GM18858 (cell line): ENCODE measurements at regions not wholly inside any gene's neighbourhood (a gene's known extent, or its start where the extent isn't known, plus 50 kb on each side); places are given as distances from the start of the nearest gene placed in this dataset.
A peak's percentile ranks its signal among the peaks of the same experiment; 100 is the strongest.

Experiments used
- ATAC-seq: cut with Tn5 transposase; IDR thresholded peaks from one replicate; pipeline ENCODE4 v1.9.1; 2021; ENCODE audit not compliant: unreplicated experiment

DNA sequence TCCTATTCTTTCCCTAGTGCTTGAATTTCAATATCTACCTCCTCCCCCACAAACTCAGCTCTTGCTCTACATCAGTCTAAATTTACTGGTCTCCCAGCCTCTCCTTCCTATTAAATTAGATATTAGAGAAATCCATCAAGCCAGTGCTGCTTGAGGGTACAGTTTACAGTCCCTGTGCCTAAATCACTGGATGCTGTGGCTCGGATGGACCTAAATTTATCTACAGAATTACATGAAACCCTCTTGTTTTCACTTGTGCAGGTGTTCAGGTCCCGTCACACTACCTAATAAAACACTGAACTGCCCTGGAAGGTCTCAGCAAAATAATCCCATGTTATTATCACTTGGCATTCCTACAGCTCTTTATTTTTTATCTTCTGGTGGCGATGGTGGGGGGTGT lies 134.7 kb upstream of the E2F8 start:
- no peak for ATAC-seq

DNA sequence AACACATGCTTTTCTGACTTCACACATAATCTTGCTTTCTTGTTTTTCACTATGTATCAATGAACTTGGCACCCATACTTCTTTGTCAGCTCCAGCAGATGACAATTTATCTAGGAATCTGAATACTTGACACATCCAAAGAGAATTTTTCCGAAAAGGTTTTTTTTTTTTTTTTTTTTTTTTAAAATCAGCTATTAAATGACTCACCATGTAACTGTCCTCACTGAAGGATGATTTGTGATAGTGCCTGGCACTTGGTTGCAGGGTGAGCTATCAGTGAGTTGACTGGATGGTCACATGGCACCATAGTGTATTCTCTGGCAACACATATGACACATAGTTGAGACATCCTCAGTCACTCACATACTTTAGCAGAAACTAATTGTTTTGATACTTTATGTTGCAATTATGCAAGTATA lies 133.4 kb upstream of the E2F8 start:
- ATAC-seq: no peak

DNA sequence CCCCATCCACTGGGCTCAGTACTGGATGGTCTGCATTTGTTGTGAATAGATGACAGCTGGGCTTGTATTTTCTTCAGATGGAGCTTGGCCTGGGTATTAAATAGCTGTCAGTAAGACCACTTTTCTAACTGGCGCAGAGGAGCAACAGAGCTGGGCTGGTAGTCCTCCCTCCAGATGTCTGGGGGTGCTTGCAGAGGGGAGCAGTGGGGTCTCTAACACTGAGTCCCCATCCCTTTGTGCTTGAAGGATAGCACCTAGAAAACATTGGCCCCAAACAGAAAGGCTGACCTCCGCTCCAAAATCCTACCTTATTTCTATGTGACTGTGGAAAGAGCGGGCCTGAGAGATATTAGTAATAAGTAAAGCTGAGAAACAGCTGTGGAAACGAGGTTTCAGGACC lies 131.6 kb upstream of the E2F8 start:
- ATAC-seq: no peak

DNA sequence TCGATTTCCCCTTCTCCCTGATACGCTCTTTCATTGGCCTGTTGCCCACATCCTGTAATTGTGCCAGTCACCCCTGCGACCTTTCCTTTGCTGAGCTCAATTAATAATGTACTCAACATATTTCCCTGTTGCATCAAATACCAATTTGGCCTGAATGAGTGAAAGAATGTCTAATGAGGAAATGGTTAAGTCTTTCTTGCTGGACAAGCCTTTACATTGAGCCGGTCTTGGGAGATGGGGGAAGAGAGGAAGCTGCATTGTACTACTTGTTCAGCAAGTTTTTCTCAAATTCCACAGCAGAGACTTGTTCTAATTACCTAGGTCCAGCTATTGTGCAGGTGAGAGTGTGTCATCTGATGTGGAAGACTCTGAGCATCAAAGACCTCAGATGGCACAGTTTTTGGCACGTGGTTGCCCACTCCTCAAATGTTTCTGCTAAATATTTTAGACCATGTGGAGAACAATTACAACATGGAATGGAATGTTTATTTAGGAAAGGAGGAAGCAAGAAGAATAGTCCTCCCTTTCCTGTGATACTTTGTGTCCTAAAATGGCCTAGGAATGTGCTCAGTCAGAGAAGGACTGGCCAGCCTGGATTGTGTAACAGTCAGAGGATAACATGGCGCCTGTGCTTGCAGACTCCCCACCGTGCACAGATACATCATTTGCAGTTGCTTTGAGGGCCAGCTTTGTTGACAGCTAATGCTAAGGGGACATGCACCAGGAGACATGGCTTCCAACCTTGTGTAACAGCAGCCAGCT lies 129.5 kb upstream of the E2F8 start:
- no peak for ATAC-seq

DNA sequence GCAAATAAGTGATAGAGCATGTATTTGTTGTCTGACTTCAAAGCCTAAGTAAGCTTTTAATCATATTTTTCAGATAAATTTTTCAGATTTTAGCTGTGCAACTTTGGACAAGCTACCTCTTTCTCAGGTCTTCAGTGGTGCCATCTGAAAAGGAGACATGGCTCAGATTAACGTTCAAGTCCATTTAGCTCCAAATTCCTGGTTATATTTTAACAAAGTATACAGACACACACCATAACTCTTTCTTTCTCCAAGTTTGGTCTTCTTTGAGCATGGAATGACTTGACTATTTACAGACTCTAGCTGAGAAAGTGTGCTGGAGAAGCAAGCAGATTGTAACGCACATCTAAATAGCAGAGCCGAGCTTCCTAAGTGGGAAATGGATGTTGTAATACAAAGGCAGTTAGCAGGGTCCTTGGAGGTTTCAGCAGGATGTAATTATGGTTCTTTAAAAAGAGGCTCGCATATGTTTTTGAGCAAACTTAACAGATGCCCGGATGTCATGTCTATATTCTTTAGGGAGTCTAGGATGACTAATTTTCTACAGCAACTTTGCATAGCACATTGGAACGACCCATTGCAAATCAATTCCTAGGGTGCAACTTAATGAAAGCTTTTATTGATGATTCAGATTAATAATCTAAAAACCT lies 128.1 kb upstream of the E2F8 start:
- ATAC-seq: no peak

DNA sequence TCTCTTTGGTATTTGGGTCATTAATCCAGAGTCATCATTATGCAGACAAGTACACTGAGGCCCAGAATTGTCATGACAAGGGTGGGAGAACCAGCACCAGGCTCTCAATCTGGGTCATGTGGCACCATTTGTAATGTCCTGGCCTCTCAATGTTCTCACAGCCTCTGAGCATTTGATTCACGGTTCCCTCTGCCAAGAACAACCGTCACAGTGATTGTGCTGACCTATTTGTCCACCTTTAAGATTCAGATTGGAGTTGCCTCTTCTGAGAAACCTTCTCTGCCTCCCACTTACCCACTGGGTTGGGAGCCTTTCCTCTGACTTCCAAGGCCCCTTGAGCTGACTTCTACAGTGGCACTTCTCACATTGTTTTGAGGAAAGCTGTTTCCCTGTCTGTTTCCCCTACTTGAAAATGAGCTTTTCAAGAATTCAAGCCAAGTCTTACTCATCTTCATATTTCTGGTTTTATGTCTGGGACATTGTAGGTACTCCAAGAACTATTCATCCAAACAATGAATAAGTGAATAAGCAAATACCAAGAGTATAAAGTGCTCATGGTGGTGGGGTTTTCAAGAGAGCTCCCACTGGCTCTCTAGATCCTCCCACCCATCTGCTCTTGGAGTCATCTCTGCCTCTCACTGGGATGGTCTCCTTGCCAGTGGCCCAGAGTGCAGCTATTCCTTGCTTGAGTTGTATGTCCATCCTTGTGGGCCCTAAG lies 126.4 kb upstream of the E2F8 start:
- no peak for ATAC-seq

DNA sequence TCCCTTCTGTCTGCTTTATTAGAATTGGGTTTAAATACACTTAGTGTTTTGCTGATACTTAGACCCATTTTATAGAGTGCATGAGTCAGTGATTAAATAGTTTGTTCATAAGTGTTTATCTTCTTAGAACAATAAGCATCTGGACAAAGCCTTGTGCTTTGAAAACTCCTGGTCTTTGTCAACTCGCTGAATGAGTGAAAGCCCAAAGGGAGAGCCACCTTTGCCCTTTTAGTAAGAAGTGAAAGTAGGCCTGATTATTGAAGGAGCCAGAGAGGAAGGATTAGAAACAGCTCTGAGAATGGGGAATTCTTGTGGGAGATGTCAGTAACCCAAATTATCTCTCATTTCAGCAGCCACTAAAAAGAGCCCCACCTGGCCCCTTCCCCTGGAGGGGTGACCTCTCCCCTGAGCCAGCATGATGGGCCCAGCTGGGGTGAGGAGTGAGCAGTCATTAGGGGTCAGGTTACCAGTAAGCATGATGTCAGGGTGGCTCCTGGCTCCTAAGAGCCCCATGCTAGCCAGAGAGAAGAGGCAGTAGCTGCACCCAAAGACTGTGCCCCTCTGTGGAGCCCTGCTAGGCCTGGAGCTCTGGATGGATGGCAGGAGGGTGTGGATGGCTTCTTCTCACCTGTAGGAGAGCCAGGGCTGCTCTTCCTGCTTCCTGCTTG lies 125.1 kb upstream of the E2F8 start:
- no peak for ATAC-seq

DNA sequence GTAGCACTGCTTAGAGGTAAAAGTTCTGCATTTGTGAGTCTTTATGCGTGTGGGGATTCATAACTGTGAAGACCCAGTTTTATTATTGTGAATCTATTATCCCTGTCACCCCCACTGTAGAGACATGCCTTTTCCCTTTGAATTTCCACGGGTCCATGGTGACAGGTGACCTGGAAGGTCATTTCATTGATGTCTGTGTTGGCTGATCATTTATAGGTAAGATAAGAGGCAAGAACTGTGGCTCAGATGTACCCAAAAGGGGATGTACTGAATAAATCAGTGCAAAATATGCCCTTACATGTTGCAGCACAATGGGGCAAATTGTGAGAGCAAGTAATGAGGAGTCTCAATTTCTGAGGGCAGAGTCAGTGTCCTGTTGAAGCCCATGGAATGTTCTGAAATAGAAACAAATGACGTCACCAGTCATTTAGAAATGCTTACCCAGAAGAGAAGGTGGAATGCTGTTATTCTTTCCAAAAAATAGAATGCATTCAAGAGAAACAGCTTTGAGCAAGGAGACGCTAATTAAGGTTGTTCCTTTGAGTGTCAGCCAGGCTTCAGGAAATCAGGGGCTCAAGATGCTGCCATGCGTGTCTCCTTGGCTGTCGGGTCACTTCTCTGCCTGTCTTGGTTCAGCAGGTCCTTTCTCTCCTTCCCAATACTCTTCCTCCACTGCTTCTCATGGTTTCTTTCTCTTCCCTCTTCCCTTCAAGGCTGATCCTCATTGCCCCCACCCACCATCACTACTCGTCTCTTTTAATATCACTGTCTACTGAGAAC lies 118.7 kb upstream of the E2F8 start:
- ATAC-seq: no peak

DNA sequence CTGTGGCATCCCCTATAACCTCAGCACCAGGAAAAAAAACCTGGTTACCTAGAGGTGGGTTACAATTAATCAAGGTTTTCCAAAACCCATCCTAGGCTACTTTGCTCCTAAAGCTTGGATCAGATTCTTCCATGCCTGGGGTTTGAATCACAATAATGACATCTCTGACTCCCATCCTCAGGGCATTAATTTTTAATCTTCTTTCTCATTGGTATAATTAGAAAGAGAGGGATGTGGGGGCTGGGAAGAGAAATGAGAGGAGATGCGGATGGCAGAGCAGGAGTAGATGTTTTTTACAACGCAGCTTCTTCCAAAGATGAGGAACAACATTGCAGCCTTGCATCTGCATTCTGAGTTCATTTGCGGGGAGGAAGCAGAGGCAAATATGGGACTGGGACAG lies 117.2 kb upstream of the E2F8 start:
- ATAC-seq: no peak

DNA sequence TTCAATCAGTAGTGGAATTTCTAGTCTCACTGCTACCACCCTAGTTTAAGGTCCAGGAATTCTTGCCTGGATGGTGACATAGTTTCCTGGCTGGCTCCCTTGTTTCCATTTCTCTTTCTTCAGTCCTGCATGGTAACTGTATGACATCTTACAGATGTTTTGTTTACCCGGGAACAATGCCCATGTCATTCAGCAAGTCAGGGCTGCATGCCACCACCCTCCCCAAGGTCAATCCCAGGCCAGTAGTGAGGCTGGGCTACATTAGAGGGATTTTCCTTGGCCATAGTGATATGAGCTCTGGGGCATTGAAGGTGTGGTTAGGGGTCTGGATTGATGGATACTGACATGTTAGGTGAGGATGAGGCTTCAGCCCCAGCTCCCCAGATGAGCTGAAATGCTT lies 114.9 kb upstream of the E2F8 start:
- ATAC-seq: no peak

DNA sequence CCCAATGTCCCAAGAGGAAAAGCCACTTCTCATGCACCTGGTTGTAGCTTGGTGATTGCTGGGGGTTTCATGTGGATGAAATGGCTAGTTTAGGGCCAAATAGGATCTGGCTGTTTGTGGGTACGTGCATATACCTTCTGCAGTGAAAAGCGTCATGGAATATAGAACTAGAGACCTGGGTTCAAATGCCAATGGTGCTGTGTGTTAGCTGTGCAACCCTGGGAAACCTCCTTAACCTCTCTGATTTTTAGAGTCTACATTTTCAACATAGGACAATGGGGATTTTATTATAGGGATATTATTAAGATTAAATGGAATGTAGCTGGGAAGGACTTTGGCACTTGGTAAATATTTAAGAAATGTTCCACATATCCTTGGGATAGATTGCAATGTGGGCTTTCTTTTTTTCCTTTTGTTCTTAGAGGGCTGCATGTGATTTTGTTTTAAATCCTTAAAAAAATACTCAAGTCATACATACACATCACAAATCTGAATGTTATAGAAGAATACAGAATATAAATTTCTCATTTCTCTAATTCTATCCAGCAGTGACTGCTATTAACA lies 112.6 kb upstream of the E2F8 start:
- no peak for ATAC-seq

DNA sequence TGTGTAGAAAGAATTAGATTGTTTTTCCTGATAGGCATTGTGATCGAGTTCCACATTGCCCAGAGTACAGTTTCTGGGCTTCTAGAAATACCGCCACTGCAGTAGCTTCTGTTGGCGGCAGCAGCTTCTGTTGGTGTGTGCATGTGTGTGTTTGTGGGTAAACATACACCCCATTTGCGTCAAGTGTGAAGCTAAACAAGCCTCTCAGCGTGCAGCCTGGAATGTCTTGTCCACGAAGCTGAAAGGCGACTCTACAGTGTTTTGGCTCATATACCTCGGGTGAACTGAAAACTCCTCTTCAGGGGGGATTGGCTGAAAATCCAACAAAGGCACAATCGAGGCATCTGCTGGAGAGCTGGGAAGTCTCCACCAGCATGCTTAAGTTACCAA lies 112.0 kb upstream of the E2F8 start:
- ATAC-seq: no peak

DNA sequence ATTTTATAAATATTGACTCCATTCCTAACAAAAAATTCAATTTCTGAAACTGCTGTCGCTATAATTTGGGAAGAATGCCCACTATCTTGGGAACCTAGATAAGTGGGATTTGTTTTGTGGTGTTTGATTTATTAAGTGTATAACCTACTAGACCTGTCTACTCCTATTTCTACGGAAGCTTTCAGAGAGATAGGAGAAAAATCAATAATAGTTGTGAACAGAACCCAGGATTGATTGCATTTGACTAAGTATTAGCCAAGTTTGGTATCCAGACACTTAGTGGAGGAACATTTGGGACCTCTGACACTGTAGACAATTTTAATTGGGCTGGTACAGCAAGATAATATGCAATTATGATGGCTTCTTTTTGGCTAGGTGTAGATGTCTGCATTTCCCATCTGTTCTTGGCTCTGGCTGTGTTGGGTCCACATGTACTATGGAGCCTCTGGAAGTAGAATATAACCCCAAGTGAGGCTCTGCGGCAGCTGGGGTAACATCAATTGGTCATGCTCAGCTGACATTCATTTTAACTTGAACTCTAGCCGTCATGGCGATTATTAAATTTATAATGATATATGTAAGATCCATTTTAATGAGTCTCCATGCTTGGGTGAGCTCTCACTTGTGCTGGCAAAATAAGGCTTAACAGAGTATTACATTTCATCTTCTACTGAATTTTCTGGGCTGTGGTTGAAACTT lies 111.5 kb upstream of the E2F8 start:
- no peak for ATAC-seq

DNA sequence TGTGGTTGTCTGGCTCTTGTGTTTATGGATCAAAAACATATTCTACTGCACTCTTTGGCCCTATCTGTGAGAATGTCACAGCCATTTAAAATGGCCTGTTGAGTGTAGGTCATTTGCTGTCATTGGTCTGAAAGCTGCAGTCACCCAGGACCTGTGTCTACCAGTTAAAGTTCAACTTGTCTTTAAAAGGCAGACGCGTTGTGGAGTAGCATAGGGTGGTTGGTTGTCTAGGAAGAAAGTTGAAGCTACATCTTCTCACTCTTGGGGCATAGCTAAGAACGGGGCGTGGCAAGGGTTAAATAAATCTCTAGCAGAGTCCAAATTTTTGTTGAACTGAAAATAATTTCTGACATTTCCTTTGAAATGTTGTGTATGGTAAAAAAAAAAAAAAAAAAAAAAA lies 110.7 kb upstream of the E2F8 start:
- no peak for ATAC-seq

DNA sequence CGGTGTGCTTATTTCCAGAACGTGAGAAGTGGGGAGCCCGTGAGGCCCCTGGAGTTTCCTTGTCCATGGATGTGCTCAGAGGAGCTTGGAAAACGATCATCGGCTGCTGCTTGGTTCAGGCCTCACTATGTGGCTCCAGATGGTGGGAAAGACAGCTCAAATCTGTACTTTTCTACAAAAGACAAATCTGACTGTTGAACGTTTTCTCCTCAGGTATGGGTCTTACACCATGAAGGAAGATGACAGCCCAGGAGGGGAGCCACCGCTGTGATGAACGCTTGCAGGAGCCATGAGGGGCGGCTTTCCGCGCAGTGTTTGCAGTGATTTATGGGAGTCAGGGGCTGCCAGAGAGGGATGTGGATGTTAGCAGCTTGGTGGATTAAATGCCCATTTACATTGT lies 109.4 kb upstream of the E2F8 start:
- ATAC-seq: no peak

DNA sequence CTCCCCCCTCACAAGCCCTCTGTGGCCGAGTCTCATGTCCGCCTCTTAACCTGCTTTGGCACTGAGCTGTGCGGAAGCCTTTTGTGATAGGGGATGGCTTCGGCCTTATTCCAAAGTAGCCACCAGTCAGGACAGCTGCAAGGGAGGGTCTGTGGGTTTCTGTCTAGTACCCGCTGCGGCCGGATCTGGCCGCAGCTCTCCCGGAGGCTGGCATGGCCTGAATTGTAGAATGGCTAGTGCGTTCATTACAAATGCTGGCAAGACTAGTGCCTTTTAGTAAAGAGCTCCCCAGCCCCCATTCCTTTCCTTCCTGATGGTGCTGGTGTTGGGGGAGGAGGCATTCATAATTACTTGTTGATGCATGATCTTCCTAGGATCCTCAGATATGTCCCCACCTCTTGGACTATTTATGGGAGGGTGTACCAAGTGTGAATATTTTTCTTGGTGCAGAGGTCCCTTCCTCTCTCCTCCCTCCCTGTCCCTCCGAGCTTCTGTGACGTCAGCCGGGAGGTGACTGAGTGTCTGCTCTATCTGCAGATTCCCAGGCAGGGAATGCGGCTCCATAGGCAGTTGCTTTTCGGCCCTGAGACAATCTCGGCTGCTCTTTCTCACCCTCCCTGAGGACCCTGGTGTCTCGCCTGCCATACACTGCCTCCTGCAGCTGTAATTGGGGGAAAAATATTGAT lies 108.7 kb upstream of the E2F8 start:
- no peak for ATAC-seq

DNA sequence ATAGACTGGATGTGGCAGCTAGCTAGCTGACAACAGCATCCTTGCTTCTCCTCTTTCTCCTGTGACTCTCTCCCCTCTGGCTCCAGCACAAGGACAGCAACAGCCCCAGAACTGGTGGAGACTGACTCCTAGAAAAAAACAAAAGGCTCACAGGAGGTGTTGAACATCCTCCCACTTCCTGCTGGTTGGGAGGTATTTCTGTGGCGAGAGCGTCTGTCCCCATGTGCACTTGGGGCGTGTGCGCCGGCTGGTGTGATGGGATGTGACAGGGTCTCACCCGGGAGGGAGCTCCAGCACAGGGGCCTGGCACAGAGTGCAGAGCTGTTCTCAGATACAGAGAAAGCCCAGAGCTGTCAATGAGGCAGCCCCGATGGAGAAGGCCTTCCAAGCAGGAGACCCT lies 107.2 kb upstream of the E2F8 start:
- no peak for ATAC-seq

DNA sequence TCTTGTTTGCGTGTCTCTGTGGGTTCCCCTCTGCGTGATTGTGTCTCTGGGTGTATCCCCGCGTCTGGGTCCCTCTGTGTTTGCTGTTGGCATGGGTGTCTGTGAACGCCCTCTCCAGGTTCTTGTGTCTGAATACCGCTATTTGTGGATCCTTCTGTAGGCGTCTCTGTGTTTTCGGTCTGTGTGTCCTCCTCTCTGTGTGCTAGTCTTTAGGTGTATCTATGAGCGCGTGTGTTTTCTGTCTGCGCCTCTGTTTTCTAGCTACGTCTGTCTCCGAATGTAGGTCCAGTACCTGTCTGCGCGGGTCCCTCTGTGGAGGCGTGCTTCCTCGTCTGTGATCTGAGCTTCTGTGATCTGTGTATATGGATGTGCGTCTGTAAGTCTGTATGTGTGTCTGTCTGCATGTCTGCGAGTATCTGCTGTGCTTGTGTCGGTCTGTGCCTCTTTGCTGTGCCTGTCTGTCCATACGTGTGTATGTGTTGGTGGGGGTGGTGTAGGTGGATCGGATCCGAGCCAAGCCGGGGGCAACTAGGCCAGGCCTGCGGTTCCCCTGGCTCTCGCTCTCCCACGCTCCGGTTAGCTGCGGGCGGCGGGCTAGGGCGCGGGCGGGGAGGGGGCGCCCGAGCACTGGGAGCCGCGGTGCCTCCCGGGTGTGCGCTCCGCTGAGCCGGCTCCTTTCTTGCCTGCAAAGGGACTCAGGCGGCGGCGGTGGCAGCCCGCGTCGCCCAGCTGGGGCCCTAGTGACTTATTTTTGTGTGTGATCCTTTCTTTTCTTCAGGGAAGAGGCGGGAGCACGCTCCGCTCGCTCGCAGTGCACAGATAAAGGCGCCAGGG lies 105.3 kb upstream of the E2F8 start:
- ATAC-seq: peak; percentile 34

DNA sequence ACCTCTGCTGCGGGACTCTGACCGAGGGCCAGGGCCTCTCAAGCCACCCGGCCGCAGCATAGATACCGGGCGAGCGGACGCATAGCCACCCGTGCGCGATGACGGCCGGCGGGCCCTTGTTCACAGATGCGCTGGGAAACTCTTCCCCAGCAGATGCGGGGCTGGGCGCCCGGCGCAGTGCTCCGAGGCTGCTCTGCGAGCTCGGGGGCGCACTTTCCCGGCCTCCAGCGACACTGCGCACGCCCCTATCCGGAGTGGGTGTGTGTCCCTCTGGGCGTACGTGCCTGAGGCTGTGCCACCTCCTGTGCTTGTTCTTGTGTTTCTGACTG lies 104.7 kb upstream of the E2F8 start:
- peak; percentile 21 for ATAC-seq
